ENCODE measurements at regions not wholly inside any gene's neighbourhood (a gene's known extent, or its start where the extent isn't known, plus 50 kb on each side); places are given as distances from the start of the nearest gene placed in this dataset.

DNA sequence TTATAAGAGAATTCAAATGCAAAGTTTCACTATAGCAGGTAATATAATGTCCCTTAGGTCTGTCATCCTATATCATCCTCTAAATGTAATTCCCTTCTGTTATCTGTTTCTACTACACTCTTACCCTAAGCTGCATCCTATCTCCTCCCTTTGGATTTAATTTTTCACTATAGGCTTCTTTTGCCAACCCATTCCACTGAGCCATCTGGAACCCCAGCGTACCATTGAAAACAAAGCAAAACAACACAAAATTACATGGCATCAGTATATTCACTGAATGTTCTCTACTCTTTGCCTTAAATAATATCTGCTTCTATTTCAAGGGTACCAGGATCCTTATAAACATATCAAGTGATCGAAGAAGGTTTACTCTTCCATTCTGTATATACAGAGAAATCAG lies 1530.2 kb upstream of the LRRTM3 start:
- no peaks in the 10 kb centered on the region for H3F3A ChIP-seq (ENCODE audit: insufficient read depth)
- no peak overlapping the region for H3K4me2 ChIP-seq (ENCODE audit: low read depth, low read length, poor library complexity, severe bottlenecking)
- no peaks in the 10 kb centered on the region for H3K36me3 ChIP-seq (ENCODE audit: low read length)
- no peak overlapping the region for H3K27ac ChIP-seq (ENCODE audit: low read depth, low read length)
- no peaks in the 10 kb centered on the region for H3K27me3 ChIP-seq (ENCODE audit: low read length)
- no peak overlapping the region for H2AFZ ChIP-seq (ENCODE audit: low read depth, low read length, severe bottlenecking)
- H4K20me1 ChIP-seq (ENCODE audit: low read depth, low read length) = no peaks in the 10 kb centered on the region
- H3K4me3 ChIP-seq (ENCODE audit: insufficient read depth, low read length, poor library complexity, severe bottlenecking) = no peak overlapping the region
- H3K9ac ChIP-seq (ENCODE audit: low read length) = no peak overlapping the region
- no peaks in the 10 kb centered on the region for H3K9me2 ChIP-seq (replicated peaks; ENCODE audit: insufficient read depth, low read length)
- no peaks in the 10 kb centered on the region for H3K9me3 ChIP-seq (ENCODE audit: insufficient read depth, low read length)
- H3K79me2 ChIP-seq (ENCODE audit: insufficient read depth, low read length) = no peaks in the 10 kb centered on the region
- TF ChIP-seq, protein P1, sequence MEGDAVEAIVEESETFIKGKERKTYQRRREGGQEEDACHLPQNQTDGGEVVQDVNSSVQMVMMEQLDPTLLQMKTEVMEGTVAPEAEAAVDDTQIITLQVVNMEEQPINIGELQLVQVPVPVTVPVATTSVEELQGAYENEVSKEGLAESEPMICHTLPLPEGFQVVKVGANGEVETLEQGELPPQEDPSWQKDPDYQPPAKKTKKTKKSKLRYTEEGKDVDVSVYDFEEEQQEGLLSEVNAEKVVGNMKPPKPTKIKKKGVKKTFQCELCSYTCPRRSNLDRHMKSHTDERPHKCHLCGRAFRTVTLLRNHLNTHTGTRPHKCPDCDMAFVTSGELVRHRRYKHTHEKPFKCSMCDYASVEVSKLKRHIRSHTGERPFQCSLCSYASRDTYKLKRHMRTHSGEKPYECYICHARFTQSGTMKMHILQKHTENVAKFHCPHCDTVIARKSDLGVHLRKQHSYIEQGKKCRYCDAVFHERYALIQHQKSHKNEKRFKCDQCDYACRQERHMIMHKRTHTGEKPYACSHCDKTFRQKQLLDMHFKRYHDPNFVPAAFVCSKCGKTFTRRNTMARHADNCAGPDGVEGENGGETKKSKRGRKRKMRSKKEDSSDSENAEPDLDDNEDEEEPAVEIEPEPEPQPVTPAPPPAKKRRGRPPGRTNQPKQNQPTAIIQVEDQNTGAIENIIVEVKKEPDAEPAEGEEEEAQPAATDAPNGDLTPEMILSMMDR (IDR thresholded peaks at IDR 0.05; ENCODE audit: insufficient read depth, low read length, poor library complexity, severe bottlenecking) = no peak
- TF ChIP-seq EZH2phosphoT487 (conservative IDR thresholded peaks at IDR 0.05; ENCODE audit: low read length) = no peak

DNA sequence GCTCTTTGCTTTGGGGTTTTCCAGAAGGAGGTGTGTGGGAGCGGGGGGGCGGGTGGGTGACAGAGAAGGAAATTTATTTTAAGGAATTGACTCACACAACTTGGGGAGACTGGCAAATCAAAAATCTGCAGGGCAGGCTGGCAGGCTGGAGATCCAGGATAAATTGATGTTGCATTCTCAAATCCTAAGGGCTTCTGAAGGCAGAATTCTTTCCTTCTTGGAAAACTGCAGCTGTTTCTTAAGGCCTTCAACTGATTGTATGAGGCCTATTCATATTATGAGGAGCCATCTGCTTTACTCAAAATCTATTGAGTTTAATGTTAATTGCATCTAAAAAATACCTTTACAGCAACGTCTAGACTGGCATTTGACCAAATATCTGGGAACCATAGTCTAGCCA lies 1528.8 kb upstream of the LRRTM3 start:
- Histone ChIP-seq H4K20me1 (ENCODE audit: low read depth, low read length) (no peaks in the 10 kb centered on the region), H3K9me2 (replicated peaks; ENCODE audit: insufficient read depth, low read length) (no peaks in the 10 kb centered on the region), H3F3A (ENCODE audit: insufficient read depth) (no peaks in the 10 kb centered on the region), H3K9me3 (ENCODE audit: insufficient read depth, low read length) (no peaks in the 10 kb centered on the region), H3K36me3 (ENCODE audit: low read length) (no peaks in the 10 kb centered on the region), H3K27me3 (ENCODE audit: low read length) (no peaks in the 10 kb centered on the region), H3K4me2 (ENCODE audit: low read depth, low read length, poor library complexity, severe bottlenecking) (no peak overlapping the region), H2AFZ (ENCODE audit: low read depth, low read length, severe bottlenecking) (no peak overlapping the region), H3K4me3 (ENCODE audit: insufficient read depth, low read length, poor library complexity, severe bottlenecking) (no peak overlapping the region), H3K79me2 (ENCODE audit: insufficient read depth, low read length) (no peaks in the 10 kb centered on the region), H3K27ac (ENCODE audit: low read depth, low read length) (no peak overlapping the region), H3K9ac (ENCODE audit: low read length) (no peak overlapping the region)
- TF ChIP-seq, protein P1 (IDR thresholded peaks at IDR 0.05; ENCODE audit: insufficient read depth, low read length, poor library complexity, severe bottlenecking) = no peak
- no peak for TF ChIP-seq EZH2phosphoT487 (conservative IDR thresholded peaks at IDR 0.05; ENCODE audit: low read length)

DNA sequence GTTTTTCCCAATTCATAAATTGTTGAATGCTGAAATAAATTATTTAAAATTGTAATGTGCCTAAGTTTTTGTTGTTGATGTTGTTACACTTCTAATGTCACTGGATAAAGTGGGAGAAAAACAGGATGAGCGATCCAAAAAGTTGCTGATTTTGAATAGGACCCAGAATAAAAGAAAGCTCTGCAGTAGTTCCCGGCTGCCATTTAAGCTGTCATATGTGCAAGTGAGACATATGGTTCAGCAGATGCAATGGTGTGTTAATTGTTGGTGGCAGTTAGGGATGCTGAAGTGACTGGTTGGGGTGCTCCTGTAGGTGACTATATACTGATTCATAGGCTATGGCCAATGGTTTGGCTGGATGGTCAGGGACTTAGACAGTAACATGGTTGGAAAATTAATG lies 1517.4 kb upstream of the LRRTM3 start:
- H3K79me2 ChIP-seq (ENCODE audit: insufficient read depth, low read length) = no peaks in the 10 kb centered on the region
- H4K20me1 ChIP-seq (ENCODE audit: low read depth, low read length) = no peaks in the 10 kb centered on the region
- H3K4me2 ChIP-seq (ENCODE audit: low read depth, low read length, poor library complexity, severe bottlenecking) = no peak overlapping the region
- TF ChIP-seq EZH2phosphoT487 (conservative IDR thresholded peaks at IDR 0.05; ENCODE audit: low read length) = no peak
- TF ChIP-seq, protein P1 (IDR thresholded peaks at IDR 0.05; ENCODE audit: insufficient read depth, low read length, poor library complexity, severe bottlenecking) = no peak
- no peaks in the 10 kb centered on the region for H3F3A ChIP-seq (ENCODE audit: insufficient read depth)
- H3K4me3 ChIP-seq (ENCODE audit: insufficient read depth, low read length, poor library complexity, severe bottlenecking) = no peak overlapping the region
- no peaks in the 10 kb centered on the region for H3K9me3 ChIP-seq (ENCODE audit: insufficient read depth, low read length)
- no peaks in the 10 kb centered on the region for H3K27me3 ChIP-seq (ENCODE audit: low read length)
- no peaks in the 10 kb centered on the region for H3K36me3 ChIP-seq (ENCODE audit: low read length)
- H3K9me2 ChIP-seq (replicated peaks; ENCODE audit: insufficient read depth, low read length) = no peaks in the 10 kb centered on the region
- no peak overlapping the region for H3K27ac ChIP-seq (ENCODE audit: low read depth, low read length)
- H3K9ac ChIP-seq (ENCODE audit: low read length) = no peak overlapping the region
- H2AFZ ChIP-seq (ENCODE audit: low read depth, low read length, severe bottlenecking) = no peak overlapping the region
